DMS114 treated with DMSO at 0.1 percent for 48 hours (cell line): ENCODE measurements at regions not wholly inside any gene's neighbourhood (a gene's known extent, or its start where the extent isn't known, plus 50 kb on each side); places are given as distances from the start of the nearest gene placed in this dataset.
"Not testable (repeated sequence)": the region's sequence is repeated elsewhere in the genome, so short reads cannot be mapped to it uniquely, and the experiment has no call there.

ENCODE experiments used
- DNase-seq: peaks from one replicate; lab custom pipeline; 2025; ENCODE audit not compliant: unreplicated experiment; lab: John Stamatoyannopoulos, UW

- DNase-seq: no peak
Measured at GRCh38 chr7:82701949-82702348, 258.4 kb upstream of the CACNA2D1 start.

DNA sequence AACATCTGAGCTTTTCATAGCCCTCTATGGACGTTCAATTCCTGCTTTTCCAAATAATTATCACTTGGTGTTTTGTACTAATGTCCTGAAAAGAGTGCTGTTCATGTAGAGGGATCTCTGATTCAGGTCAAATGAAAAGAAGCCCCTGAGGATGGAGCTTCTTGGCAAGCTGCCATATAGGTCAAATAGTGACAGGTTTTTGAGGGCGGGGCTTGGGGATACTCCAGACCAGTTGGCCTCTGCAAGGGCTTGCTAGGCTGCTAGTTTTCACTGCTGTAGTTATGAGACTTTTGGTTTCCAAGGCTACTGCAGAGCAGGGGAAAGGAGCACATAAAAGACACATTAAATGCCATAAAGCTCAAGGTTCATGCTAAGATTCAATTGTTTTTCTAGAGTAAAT is 257.2 kb upstream of the CACNA2D1 start:
- DNase-seq: no peak

DNA sequence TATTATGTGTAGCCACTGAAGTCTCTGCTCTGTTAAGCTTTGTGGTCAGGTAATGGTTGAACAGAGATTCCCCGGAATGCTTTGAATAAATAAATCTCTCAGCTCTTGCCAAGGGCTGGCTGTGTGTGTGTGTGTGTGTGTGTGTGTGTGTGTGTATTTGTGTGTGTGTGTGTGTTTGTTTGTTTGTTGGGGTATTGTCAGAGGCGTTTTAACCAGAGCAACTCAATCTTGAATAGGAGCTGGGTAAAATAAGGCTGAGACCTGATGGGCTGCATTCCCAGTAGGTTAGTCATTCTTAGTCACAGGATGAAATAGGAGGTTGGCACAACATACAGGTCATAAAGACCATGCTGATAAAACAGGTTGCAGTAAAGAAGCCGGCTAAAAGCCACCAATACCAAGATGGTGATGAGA is 256.2 kb upstream of the CACNA2D1 start:
- DNase-seq: no peak

DNA sequence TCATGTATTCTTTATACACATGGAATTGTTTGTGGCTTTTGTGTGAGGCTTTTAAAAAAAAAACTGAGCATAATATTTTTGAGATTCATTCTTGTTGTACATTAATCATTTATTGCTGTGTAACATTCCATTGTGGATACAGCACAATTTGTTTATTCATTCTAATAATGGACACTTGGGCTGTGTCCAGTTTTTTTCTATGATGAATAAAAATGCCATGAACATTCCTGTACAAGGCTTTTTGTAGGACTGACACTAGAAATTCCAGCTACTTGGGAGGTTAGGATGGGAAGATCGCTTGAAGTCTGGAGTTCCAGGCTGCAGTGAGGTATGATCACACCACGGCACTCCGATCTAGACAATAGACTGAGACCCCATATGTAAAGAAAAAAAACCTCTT is 254.3 kb upstream of the CACNA2D1 start:
- no peak for DNase-seq

- DNase-seq: no peak
Measured at GRCh38 chr7:82696631-82697030, 253.1 kb upstream of the CACNA2D1 start.

GRCh38 chr7:82694022-82694421 is 250.4 kb upstream of the CACNA2D1 start:
- no peak for DNase-seq

DNA sequence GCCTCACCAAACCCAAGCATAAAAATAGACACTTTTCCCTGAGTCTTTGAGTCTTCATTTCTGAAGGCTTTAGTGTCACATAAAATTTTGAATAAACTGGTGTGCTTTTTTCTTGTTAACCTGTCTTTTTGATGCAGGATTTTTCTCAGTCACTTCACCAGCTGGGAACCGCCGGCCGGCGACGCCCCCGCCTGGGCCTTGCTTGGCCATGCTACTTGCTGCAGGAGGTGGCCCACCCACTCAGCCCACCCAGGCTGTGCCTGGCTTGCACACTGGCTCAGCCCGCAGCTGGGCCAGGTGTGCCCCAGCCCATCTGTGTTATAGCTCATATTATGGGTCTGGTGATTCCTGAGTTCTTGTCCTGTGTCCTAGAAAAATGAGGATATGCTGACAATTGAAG is 247.4 kb upstream of the CACNA2D1 start:
- no peak for DNase-seq

- DNase-seq: no peak
Measured at GRCh38 chr7:82685214-82685613, 241.6 kb upstream of the CACNA2D1 start.

DNA sequence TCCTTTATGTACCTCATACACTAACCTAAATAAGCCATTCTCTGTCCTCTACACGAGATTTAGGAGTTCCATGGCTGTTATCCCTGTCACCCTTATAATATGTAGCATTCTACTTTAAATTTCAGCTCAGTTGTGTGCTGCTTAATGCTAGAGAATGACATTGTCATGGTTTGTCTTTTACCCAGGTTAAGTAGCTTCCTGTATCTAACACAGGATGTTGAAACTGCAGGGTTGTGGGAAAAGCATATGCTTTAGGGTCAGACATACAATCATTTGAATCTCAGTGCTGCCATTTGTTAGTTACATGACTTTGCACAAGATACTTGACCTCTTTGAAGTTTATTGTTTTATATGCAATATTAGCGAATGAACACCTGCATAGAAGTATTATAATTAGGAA is 235.1 kb upstream of the CACNA2D1 start:
- no peak for DNase-seq

- no peak for DNase-seq
Measured at GRCh38 chr7:82678259-82678658, 234.7 kb upstream of the CACNA2D1 start.

GRCh38 chr7:82677493-82677892 is 233.9 kb upstream of the CACNA2D1 start:
- no peak for DNase-seq

DNA sequence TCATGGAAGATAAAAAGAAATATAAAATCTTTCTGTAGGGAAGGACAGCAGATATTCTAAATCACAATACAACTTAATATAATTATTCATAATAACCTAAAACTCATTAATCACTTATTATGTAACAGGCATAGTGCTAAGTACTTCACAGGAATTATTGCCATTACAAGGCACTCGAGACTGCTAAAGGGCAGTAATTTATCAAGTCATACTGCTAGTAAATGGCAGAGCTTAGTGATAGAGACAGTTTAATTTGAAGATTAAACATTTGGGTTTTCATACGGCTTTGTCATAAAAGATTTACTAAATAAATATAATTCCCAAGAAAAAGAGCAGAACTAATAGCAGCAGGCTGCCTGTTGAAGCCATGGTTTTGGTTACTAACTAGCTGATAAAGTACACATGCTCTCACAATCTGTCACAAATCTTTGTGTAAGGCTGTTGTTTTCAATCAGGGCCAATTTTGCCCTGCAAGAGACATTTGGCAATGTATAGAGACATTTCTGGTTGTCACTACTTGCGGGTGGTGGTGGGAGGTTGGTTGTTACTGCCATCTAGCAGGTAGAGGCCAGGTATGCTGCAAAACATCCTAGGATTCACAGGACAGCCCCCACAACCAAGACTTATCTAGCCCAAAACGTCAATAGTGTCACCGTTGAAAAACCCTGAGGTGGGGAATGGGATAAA is 233.3 kb upstream of the CACNA2D1 start:
- no peak for DNase-seq

DNA sequence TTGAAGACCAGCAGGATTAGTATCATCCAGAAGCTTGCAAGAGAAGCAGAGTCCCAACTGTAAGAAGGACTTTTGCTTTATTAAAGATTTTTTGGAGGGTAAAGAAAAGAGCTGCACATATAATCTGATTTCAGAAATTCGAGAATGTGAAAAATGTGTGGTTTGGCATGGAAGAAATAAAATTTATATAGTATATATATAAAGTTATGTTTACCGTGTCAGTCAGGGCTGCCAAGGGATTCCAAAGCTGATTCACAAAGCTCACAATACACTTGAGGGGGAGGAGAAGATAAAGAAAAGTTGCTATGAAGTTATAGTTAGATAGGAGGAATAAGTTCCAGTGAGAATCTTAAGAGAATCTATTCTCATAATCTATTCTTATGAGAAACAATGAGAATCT is 231.8 kb upstream of the CACNA2D1 start:
- DNase-seq: no peak

DNA sequence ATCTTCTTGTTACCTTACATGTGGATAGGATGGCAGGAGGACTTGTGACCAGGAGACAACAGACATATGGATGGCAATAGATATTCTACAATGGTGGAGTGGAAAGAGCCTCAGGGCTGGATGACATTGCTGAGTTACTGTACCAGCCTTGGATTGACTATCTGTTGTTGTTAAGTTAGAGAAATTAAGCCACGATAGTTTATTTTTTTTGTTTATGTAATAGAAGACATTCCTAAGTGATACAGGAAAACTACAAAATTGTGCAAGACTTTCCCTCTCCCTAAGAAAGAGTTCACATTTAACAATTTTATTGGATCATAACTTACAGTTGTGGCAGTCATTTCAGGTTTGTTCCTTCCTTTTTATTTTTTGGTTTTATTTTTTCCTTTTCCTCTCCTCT is 230.7 kb upstream of the CACNA2D1 start:
- DNase-seq: no peak

DNA sequence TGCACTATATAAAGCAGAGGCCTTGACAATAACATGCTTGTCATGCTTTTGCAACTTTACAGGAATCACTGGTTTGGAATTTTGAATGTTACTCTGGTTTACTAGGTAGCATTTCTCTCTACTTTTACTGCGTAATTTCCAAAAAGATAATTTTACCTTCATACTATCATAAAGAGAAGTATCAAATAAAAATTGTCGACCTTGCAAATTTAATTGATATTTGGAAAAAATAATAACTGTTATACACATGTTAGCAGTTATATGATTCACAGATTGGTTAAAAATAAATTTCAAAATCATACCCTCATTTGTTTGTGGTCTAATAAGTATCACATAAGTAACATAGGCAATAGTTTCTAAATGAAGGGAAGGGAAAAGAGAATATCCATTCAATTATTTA is 228.5 kb upstream of the CACNA2D1 start:
- no peak for DNase-seq

GRCh38 chr7:82669141-82669540 is 225.6 kb upstream of the CACNA2D1 start:
- DNase-seq: no peak

- DNase-seq: no peak
Measured at GRCh38 chr7:82668676-82669075, 225.1 kb upstream of the CACNA2D1 start.

- no peak for DNase-seq
Measured at GRCh38 chr7:82665966-82666507, 222.5 kb upstream of the CACNA2D1 start.

DNA sequence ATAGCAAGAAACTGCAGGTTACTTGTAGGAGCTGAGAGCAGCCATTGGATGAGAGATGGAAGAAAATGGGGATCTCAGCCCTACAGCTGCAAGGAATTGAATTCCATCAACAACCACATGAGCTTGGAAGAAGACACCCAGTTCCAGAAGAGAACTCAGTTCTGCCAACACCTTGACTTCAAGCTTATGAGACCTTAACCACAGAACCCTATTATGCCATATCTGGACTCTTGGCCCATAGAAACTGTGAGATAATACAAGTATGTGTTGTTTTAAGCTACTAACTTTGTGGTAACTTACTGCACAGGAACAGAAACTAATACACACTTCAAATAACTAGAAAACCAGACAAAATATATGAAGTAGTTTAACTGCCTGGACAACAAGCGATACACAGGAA is 212.4 kb upstream of the CACNA2D1 start:
- no peak for DNase-seq

DNA sequence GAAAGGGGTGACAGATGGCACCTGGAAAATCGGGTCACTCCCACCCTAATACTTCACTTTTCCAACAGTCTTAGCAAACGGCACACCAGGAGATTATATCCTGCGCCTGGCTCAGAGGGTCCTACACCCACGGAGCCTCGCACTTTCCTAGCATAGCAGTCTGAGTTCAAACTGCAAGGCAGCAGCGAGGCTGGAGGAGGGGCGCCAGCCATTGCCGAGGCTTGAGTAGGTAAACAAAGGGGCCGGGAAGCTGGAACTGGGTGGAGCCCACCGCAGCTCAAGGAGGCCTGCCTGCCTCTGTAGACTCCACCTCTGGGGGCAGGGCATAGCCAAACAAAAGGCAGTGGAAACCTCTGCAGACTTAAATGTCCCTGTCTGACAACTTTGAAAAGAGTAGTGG is 206.5 kb upstream of the CACNA2D1 start:
- DNase-seq: not testable (repeated sequence)

- DNase-seq: no peak
Measured at GRCh38 chr7:82633592-82633991, 190.0 kb upstream of the CACNA2D1 start.

- DNase-seq: no peak
Measured at GRCh38 chr7:82631998-82632397, 188.4 kb upstream of the CACNA2D1 start.

GRCh38 chr7:82629583-82629982 is 186.0 kb upstream of the CACNA2D1 start:
- DNase-seq: no peak
